Uterus (tissue), 2 donors: ENCODE measurements at regions not wholly inside any gene's neighbourhood (a gene's known extent, or its start where the extent isn't known, plus 50 kb on each side); places are given as distances from the start of the nearest gene placed in this dataset.

Source experiments
- CTCF ChIP-seq, 4 experiments: fragments of 200-600 bp in 2 of 4; fragments of 450-650 bp in 2 of 4; sonication (generic) in 2 of 4; IDR thresholded peaks; one replicate each; pipeline ENCODE4 v1.5.1; 2016 to 2019; ENCODE audit warnings: antibody characterized with exemption in 4 of 4, mild to moderate bottlenecking in 2 of 4, moderate library complexity in 1 of 4
- POLR2A ChIP-seq, 2 donors: fragments of 450-650 bp; IDR thresholded peaks; one replicate each; pipeline ENCODE4 v1.6.1; 2016; ENCODE audit warnings: antibody characterized with exemption in 2 of 2, mild to moderate bottlenecking in 1 of 2, moderate library complexity in 1 of 2

GRCh38 chr6:137297887-137298286, 78.7 kb upstream of the IFNGR1 start:
- no peak for TF ChIP-seq CTCF (IDR thresholded peaks at IDR 0.05)
- no peak for TF ChIP-seq POLR2A (IDR thresholded peaks at IDR 0.05)
